ENCODE measurements at regions not wholly inside any gene's neighbourhood (a gene's known extent, or its start where the extent isn't known, plus 50 kb on each side); places are given as distances from the start of the nearest gene placed in this dataset.

GRCh38 chr3:102225005-102225404, 209.8 kb upstream of the ZPLD1 start:
- H3K27me3 ChIP-seq (ENCODE audit: insufficient read depth, poor library complexity, severe bottlenecking), result no peaks in the 10 kb centered on the region
- H3K4me3 ChIP-seq (replicated peaks; ENCODE audit: insufficient read depth, low read length), result no peak overlapping the region
- no peak overlapping the region for H3K27ac ChIP-seq (replicated peaks)
- no peak for TF ChIP-seq REST (IDR thresholded peaks at IDR 0.05; ENCODE audit: insufficient replicate concordance, low read depth)
- TF ChIP-seq GABPA (IDR thresholded peaks at IDR 0.05; ENCODE audit: low read depth), result no peak
- no peak for TF ChIP-seq SPI1 (IDR thresholded peaks at IDR 0.05; ENCODE audit: borderline replicate concordance, low read depth)
- no peak for TF ChIP-seq CTCF (IDR thresholded peaks at IDR 0.05; ENCODE audit: insufficient read depth, low read length)
- TF ChIP-seq POLR2AphosphoS5 (IDR thresholded peaks at IDR 0.05; ENCODE audit: low read depth), result no peak
- no peak for DNase-seq (ENCODE audit: low read depth in 1 of 2, low spot score in 1 of 2)

- TF ChIP-seq REST (IDR thresholded peaks at IDR 0.05; ENCODE audit: insufficient replicate concordance, low read depth), result no peak
- no peak for DNase-seq (ENCODE audit: low read depth in 1 of 2, low spot score in 1 of 2)
- Histone ChIP-seq H3K27ac (replicated peaks) (no peak overlapping the region), H3K27me3 (ENCODE audit: insufficient read depth, poor library complexity, severe bottlenecking) (no peaks in the 10 kb centered on the region), H3K4me3 (replicated peaks; ENCODE audit: insufficient read depth, low read length) (no peak overlapping the region)
Measured at GRCh38 chr3:102225407-102226132, 209.2 kb upstream of the ZPLD1 start.

GRCh38 chr3:102226463-102226862, 208.4 kb upstream of the ZPLD1 start:
- Histone ChIP-seq H3K27ac (replicated peaks) (no peak overlapping the region), H3K27me3 (ENCODE audit: insufficient read depth, poor library complexity, severe bottlenecking) (no peaks in the 10 kb centered on the region), H3K4me3 (replicated peaks; ENCODE audit: insufficient read depth, low read length) (no peak overlapping the region)
- no peak for DNase-seq (ENCODE audit: low read depth in 1 of 2, low spot score in 1 of 2)
- TF ChIP-seq GABPA (IDR thresholded peaks at IDR 0.05; ENCODE audit: low read depth) (no peak), CTCF (IDR thresholded peaks at IDR 0.05; ENCODE audit: insufficient read depth, low read length) (no peak), SPI1 (IDR thresholded peaks at IDR 0.05; ENCODE audit: borderline replicate concordance, low read depth) (no peak), REST (IDR thresholded peaks at IDR 0.05; ENCODE audit: insufficient replicate concordance, low read depth) (no peak), POLR2AphosphoS5 (IDR thresholded peaks at IDR 0.05; ENCODE audit: low read depth) (no peak)

All from HL-60 (cell line).